HG03520 (cell line): ENCODE measurements at regions not wholly inside any gene's neighbourhood (a gene's known extent, or its start where the extent isn't known, plus 50 kb on each side); places are given as distances from the start of the nearest gene placed in this dataset.

Experiments
- ATAC-seq: cut with Tn5 transposase; IDR thresholded peaks from one replicate; pipeline ENCODE4 v1.9.1; 2021; ENCODE audit warnings: mild to moderate bottlenecking, moderate library complexity; ENCODE audit not compliant: unreplicated experiment

DNA sequence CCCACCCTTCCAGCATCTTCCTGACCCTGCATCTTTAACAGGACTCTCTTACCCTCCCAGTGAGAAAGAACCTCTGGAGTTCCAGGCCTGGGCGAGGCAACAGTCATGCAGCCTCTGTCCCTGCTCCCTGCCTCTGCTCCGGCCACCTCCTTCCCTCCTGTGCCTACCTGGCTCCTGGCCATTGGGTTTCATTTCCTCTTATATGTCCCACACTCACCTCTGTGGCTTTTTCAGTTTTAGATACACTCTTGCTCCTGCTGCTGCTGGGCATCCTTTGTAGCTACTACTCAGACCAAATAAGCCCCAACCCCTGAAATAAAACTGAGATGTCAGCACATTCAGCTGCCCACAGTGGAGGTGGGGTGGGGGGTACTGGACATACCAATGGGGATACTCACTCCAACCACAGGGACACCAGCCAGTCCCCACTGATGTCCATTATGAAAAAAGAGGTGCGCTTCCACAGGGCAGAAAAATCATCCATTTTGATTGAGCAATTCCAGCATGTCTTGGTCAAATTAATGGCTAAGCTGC, 99.1 kb upstream of the NRXN3 start:
- ATAC-seq = no peak

DNA sequence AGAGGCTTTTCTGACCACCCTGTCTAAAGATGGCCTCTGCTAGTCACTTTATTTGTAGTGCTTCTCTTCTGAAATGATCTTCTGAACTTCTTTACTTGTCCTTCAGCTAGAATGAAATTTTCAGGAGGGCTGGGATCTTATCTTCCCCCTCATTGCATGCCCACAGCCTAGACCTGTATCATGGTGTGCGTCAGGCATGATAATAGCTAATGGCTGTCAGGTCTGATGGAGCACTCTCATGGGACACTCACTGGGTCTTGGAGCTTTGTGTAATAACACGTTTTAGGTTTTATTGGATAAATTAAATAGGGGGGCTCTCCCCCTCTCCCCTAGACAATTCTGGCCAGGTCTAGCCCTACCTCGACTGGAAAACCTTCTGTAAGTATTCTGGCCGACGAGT, 97.1 kb upstream of the NRXN3 start:
- no peak for ATAC-seq

DNA sequence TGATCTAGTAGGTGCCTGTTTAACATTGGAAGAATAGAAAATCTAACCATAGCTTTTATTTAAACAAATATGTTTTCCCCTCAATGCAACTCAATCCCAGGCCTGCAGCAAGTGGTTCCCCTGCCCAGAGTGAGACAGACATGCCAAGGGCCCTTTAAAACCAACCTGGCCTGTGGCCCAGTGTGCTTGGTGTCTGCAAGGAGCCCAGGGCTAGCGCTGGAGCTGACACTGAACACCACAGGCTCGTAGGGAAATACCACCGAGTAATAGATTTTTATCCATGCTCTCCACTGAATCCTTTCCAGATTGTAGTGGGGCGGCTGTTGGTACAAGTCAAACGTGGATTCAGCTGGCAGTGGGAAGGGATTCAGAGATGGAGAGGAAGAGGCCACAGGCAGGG, 95.6 kb upstream of the NRXN3 start:
- ATAC-seq = no peak

DNA sequence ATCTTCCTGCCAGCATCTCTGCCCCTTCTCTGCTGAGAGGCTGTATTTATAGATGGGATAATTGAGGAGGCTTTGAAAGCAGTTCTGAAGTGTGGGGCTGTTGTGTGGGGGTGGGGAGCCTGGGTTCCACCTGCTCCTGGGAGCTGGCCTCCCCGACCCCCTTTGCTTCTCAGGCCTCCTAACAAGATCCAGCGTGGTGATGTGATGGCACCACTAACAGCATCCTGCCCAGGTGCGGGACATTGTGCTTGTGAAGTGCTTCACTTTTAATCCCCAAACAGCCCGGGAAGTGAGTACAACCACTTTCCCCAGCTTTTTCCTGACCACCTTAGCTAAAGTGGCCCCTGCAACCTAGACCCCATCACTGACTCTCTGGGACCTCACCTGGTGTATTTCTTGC, 95.1 kb upstream of the NRXN3 start:
- ATAC-seq = no peak

DNA sequence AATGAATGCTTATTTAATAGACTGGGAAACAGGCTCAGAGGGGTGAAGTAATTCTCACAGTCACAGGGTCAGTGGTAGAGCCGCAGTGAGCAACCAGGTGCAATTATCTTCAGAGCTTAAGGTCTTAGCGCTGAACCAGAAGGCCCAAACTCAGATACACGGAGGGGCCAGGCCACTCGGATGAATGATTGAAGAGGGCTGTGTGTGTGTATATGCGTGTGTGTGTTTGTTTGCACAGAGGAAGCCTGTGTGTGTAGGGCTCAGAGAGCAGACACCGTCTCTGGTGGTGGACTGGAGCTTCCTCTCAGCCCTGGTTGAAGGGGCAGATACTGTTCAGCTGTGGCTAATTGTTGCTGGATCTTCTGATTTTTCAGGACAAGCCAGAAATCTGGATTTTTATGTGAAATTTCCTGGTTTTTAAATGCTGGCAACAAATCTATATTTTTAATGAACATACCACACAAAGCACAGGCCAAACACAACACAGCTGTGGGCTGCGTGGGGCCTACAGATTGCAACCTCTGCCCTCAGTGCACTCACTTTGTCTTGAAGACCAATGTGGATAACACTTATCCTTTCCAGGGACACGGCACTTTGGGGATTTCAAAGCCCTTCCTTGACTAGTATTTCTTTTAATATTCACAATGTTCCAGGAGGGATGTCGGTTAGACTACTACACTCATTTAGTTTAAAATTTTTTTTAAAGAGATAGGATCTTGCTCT, 94.5 kb upstream of the NRXN3 start:
- ATAC-seq = no peak

DNA sequence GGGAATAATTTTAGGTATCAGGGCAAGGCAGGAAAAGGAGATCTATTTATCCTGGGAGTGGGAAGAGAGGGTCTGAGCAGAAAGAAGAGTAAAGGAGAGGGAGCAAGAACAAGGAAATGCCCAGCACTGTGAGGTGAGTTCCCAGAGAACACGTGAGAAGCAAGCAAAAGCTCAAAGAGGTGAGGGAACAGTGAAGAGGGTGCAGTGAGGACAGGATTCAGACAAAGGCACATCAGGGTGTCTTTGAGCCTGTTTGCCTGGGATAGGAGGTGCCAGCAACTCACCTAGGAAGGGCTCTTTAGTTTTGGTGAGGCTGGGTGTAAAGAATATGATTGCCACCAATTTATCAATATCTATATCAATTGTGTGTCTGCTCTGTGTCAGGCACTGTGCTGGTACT, 88.9 kb upstream of the NRXN3 start:
- ATAC-seq = no peak

DNA sequence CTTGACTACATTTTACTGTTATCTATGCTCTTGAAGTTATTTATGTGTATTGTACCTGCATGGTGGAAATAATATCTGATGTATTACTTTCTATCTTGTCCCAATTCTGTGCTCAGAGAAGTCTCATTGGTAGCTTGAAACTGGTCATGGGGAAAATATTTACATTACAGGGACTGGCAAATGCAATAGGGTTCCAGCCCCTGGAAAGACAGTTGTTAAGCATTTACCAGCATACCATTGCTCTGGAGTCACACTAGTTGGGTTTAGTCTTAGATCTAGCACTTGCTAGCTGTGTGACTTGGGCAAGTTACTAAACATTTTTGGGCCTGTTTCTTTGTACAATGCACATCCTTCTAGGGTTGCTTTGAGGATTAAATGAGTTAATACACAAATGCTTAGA, 86.3 kb upstream of the NRXN3 start:
- ATAC-seq = no peak

DNA sequence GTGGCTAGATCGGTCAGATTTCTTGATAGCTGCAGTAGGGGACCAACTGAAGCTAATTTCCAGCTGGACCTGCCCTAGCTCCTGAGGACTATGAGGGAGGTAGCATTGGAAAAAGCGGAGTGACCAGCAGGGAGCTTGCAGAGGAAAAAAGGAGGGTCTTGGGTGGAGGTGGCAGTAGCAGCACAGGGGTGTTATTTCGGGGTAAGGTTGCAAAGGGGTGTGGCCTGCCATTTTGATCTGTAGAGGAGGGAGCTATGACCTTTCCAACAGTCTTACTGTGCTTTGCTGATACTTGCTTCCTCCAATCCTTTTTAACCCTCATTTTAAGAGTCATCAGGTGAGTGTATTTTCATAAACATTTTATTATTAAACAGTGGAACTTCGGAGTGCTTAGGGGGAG, 83.8 kb upstream of the NRXN3 start:
- no peak for ATAC-seq

DNA sequence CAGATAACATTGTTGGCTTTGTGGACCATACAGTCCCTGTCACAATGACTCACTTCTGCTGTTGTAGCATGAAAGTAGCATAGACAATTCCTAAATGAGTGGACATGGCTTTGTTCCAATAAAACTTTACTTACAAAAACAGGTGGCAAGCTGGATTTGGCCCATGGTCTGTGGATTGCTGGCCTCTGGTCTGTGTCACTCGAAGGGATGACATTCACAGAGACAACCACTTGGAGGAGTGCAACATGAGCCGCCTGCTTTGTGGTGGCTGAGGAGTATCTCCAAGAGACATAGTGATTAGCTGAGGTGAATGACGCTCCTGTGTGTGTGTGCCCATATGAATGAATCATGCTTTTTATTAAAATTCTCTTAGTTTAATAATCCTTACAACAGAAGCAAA, 81.3 kb upstream of the NRXN3 start:
- no peak for ATAC-seq

DNA sequence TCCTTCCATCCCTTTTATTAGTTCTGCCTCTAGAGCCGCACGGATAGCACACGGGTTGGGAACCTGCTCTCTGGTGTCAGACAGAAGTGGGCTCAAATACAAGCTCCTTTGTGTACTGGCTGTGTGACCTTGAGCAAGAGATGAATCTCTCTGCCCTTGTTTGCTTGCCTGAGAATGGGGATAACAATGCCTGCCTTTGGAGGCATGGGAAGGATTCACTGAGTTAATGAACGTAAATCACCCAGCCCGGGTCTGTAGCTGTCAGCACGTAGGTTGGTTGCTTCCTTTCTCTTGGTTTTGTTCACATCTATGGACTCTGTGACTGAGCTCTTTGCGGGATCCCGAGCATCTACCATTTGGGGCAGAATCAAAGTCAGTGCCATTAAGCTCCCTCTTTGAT, 79.3 kb upstream of the NRXN3 start:
- no peak for ATAC-seq

DNA sequence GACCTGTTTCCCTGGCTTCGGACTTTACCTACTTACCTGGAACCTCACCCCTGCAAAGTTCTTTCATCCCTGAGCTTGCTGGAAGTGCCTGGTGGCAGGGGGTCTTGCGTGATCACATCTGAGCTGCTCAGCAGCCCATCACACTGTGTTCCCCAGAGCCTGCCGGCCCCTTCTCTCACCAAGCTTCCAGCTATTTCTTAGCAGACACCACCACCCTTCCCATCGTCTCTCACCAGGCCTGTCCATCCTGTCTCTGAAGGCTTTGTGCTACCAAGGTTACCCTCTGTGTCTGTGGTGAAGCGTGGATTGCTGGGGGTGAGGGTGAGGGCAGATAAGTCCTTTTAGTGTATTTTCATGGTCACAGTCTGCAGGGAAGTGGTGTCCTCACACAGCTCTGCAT, 78.8 kb upstream of the NRXN3 start:
- no peak for ATAC-seq

DNA sequence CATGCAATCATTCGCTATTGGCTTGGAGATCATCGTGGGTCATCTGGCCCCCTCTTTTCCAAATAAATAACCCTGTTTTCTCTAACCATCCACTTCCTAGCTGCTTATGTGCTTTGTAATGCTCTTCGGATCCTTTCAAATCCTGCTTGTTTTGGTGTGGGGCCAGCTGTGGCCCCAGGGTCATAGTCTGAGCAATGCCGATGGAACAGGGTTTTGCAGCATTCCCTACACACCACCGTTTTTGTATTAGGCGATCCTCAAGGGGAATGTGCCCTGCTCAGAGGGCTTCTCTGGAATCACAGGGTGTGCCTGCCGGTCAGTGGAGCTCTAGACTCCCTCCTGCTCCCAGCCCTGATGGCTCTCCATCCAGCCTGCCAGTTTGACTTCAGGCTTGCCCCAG, 78.1 kb upstream of the NRXN3 start:
- no peak for ATAC-seq

DNA sequence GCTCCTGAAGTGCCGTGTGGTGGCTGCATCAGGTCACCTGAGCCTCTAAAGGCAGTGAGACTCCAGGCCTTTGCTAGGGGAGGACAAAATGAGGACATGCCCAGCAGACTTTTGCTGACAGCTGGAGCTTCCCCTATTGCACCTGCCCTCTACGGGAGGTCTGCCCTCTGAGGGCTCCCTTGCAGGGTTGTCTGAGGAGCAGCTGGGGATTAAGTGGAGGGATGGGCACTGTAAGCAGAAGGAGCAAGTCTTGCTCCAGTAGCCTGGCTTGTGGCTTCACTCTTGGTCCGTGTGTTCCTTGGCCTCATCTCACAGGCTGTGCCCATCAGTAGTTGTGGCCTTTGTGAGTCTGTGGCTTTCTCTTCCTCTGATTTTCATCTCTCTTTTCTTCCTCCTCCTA, 66.9 kb upstream of the NRXN3 start:
- ATAC-seq = no peak

DNA sequence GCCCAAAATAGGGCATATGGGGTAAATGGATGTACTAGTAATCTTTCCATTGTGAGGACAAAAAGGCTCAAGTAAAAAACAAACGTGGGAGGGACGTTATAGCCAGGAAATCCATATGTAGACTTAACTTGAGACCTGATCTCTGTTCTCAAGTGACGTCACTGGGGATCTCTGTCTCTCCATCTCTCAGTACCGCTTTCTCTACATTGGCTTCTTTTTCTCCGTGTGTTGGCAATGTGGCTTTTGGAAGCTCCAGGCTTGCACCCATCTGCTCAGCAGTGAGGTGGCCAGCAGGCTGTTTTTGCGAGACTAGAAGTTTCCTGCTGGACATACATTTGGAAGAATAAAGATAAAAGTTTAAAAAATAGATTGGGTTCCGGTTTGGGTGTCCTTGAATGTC, 66.0 kb upstream of the NRXN3 start:
- no peak for ATAC-seq

DNA sequence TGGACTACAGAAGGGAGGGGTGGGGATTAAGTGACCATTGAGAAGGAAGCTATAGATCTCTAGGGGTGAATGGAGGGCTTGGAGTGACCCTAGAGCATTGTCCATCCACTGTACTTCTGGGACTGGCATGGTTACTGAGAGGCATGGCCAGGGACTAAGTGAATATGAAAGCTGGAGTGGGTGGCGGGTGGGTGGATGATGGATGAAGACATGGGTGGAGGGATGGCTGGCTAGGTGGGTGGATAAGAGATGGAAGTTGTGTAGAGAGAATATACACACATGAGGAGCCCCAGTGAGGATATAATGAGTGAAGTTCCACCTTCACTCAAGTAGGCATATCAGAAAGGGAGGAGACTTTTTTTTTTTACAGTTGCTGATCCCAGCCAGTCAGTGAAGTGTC, 65.5 kb upstream of the NRXN3 start:
- ATAC-seq = no peak

DNA sequence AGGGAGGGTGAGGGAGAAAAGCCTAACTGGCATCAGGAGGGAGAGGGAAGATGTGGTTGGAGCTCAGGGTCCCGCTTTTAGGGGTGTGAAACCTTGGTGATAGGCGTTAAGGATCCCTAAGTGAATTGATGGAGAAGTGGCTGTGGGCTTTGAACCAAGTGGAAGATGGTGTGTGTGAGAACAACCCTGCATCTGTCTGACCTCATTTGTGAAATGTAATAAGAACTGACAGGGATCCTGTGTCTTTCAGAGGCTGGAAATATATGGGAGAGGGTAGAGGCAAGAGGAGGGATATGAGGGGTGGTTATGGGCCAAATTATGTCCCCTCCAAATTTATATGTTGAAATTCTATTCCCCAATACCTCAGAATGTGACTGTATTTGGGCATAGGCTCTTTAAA, 63.8 kb upstream of the NRXN3 start:
- no peak for ATAC-seq

DNA sequence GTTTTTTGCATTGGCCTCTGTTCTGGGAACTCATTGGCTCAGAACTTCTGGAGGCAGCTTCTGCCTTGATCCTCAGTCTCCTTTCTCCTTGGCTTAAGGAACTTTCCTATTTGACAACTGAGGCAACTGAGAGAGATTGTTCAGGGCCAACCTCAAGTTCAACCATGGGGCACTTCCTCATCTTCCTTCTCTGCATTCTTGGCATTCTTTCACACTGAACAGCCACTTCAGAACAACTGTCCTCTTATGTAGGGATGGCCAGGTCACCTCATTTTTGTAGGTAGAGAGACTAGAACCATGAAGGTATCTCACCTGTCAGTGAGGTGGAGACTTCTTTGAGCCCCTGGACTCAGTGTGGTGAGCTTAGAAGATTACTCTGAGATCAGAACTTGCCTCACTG, 63.0 kb upstream of the NRXN3 start:
- ATAC-seq = no peak

DNA sequence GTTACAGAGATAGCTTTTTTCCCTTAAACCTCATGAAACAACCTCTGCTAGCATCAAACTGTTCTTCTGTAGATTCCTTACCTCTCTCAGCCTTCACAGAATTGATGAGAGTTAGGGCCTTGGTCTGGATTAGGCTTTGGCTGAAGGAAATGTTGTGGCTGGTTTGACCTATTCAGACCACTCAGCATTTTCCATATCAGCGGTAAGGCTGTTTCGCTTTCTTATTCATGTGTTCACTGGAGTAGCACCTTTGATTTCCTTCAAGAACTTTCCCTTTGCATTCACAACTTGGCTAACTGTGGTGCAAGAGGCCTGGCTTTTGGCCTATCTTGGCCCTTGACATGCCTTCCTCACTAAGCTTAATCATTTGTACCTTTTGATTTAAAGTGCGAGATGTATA, 50.7 kb upstream of the NRXN3 start:
- ATAC-seq = no peak
